Trophoblast cell (in vitro differentiated cells and primary cell): ENCODE measurements at regions not wholly inside any gene's neighbourhood (a gene's known extent, or its start where the extent isn't known, plus 50 kb on each side); places are given as distances from the start of the nearest gene placed in this dataset.

ENCODE experiments used
- DNase-seq, 2 donors: peaks; one replicate each; pipeline ENCODE4 v3.0.0-alpha.2; 2016
- H2AFZ ChIP-seq: 2 replicates; pipeline ENCODE4 v1.6.1; 2013; ENCODE audit warnings: low read length, moderate library complexity, mild to moderate bottlenecking; ENCODE audit not compliant: insufficient read depth, poor library complexity
- H2AK5ac ChIP-seq: 2 replicates; pipeline ENCODE4 v1.6.1; 2013; ENCODE audit warnings: mild to moderate bottlenecking, low read length
- H2BK120ac ChIP-seq: 2 replicates; pipeline ENCODE4 v1.6.1; 2013; ENCODE audit warnings: low read length, mild to moderate bottlenecking, moderate library complexity; ENCODE audit not compliant: insufficient read depth, poor library complexity
- H2BK12ac ChIP-seq: 2 replicates; pipeline ENCODE4 v1.6.1; 2013; ENCODE audit warnings: mild to moderate bottlenecking, low read length, moderate library complexity
- H2BK5ac ChIP-seq: 2 replicates; pipeline ENCODE4 v1.6.1; 2013; ENCODE audit warnings: low read length, low read depth, moderate library complexity, mild to moderate bottlenecking; ENCODE audit not compliant: poor library complexity
- H3K14ac ChIP-seq: 2 replicates; pipeline ENCODE4 v1.6.1; 2013; ENCODE audit warnings: mild to moderate bottlenecking, low read length
- H3K18ac ChIP-seq: 2 replicates; pipeline ENCODE4 v1.6.1; 2013; ENCODE audit warnings: mild to moderate bottlenecking, low read length
- H3K23ac ChIP-seq: 2 replicates; pipeline ENCODE4 v1.6.1; 2013; ENCODE audit warnings: low read length
- H3K27ac ChIP-seq: 2 replicates; pipeline ENCODE4 v1.5.1; 2013; ENCODE audit warnings: low read depth, mild to moderate bottlenecking, inconsistent platforms, low read length, moderate library complexity
- H3K27me3 ChIP-seq: 2 replicates; pipeline ENCODE4 v1.6.1; 2013; ENCODE audit warnings: inconsistent platforms, mild to moderate bottlenecking, low read length, moderate library complexity; ENCODE audit not compliant: insufficient read depth
- H3K36me3 ChIP-seq, 2 experiments: 1 replicate in 1 of 2; 2 replicates in 1 of 2; pipeline ENCODE4 v1.6.1; 2013; ENCODE audit warnings: low read length in 2 of 2, mild to moderate bottlenecking in 2 of 2, moderate library complexity in 1 of 2; ENCODE audit not compliant: insufficient read depth in 2 of 2, control insufficient read depth in 1 of 2
- H3K4ac ChIP-seq: 2 replicates; pipeline ENCODE4 v1.6.1; 2013; ENCODE audit warnings: low read depth, mild to moderate bottlenecking, low read length, moderate library complexity
- H3K4me1 ChIP-seq, 2 experiments: 1 replicate in 1 of 2; 2 replicates in 1 of 2; pipeline ENCODE4 v1.6.1; 2013; ENCODE audit warnings: low read length in 2 of 2, mild to moderate bottlenecking in 2 of 2, moderate library complexity in 1 of 2; ENCODE audit not compliant: insufficient read depth in 2 of 2, control insufficient read depth in 1 of 2
- H3K4me2 ChIP-seq: 2 replicates; pipeline ENCODE4 v1.6.1; 2013; ENCODE audit warnings: inconsistent platforms, mild to moderate bottlenecking, low read length, moderate library complexity
- H3K4me3 ChIP-seq: 2 replicates; pipeline ENCODE4 v1.5.1; 2013; ENCODE audit warnings: mild to moderate bottlenecking, low read depth, low read length, inconsistent platforms
- H3K79me1 ChIP-seq: one replicate; pipeline ENCODE4 v1.6.1; 2013; ENCODE audit warnings: low read length
- H3K79me2 ChIP-seq: 2 replicates; pipeline ENCODE4 v1.6.1; 2013; ENCODE audit warnings: low read length, mild to moderate bottlenecking; ENCODE audit not compliant: control insufficient read depth, insufficient read depth, poor library complexity
- H3K9ac ChIP-seq: 2 replicates; pipeline ENCODE4 v1.6.1; 2013; ENCODE audit warnings: mild to moderate bottlenecking, low read length
- H3K9me3 ChIP-seq: 2 replicates; pipeline ENCODE4 v1.6.1; 2013; ENCODE audit warnings: low read depth, mild to moderate bottlenecking, control low read depth, inconsistent platforms, low read length; ENCODE audit not compliant: insufficient read depth
- H4K12ac ChIP-seq: 2 replicates; pipeline ENCODE4 v1.6.1; 2013; ENCODE audit warnings: low read depth, mild to moderate bottlenecking, low read length, moderate library complexity
- H4K8ac ChIP-seq: 2 replicates; pipeline ENCODE4 v1.6.1; 2013; ENCODE audit warnings: low read depth, mild to moderate bottlenecking, low read length, moderate library complexity
- H4K91ac ChIP-seq: one replicate; pipeline ENCODE4 v1.6.1; 2013; ENCODE audit warnings: low read depth, mild to moderate bottlenecking, low read length, moderate library complexity
- WGBS: extraction: QIAGEN DNeasy Blood & Tissue Kit; methylation state at CpG from one replicate; pipeline ENCODE4 v1.1.7; 2013; ENCODE audit warnings: missing lambda C conversion rate; ENCODE audit not compliant: insufficient read length, insufficient coverage; ENCODE audit errors: extremely low coverage; 5-methylcytosine and 5-hydroxymethylcytosine counted together

DNA sequence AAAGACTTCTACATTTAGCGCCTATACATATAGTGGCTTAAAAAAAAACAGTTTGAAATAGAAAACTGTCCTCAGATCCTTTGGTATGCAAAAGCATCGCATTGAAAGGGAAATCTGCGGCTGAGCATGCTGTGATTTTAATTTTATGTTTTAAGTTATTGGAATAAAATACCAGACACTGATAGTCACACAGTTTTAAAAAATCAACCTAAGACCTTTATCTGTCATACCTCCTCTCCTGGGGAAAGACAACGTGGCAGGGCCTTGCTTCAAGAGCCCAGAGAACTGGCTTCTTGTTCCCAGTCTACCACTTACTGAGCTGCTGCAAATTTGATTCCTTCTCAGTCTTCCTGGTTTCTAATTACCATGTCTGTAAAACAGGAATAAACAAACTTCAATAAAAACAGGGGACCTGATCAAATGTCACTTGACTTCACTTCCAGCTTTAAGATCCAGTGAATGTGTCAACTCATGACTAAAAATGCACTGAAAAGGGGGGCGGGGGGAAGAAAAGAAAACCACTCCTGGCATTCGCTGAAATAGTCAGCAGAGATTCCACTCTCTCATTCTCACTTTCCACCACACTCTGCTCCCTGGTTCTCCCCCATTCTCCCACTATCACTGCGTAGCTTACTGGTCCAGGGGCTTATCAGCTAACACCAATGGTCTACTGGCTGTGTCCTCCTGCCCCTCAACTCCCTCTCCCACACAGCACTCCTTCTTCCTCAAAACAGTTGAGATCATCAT, 494.7 kb upstream of the MARCKS start:
- Histone ChIP-seq H2AFZ (no peak overlapping the region), H2BK5ac (peak overlapping the region; percentile 6), H2AK5ac (peak overlapping the region; percentile 28), H3K79me1 (peaks cover 20% of the 10 kb centered on the region), H3K4ac (no peak overlapping the region), H3K4me1 (peaks cover 12 to 17% of the 10 kb centered on the region in 2 experiments), H3K14ac (peak overlapping the region; percentile 62), H4K91ac (peak overlapping the region; percentile 64), H2BK12ac (peak overlapping the region; percentile 97), H3K18ac (peak overlapping the region; percentile 75), H2BK120ac (peak overlapping the region; percentile 35), H3K79me2 (no peaks in the 10 kb centered on the region), H3K9me3 (no peaks in the 10 kb centered on the region), H3K4me3 (no peak overlapping the region), H3K27ac (no peak overlapping the region), H4K8ac (no peak overlapping the region), H3K9ac (no peak overlapping the region), H4K12ac (no peak overlapping the region), H3K4me2 (no peak overlapping the region), H3K27me3 (no peaks in the 10 kb centered on the region), H3K23ac (no peak overlapping the region), H3K36me3 (no peaks in the 10 kb centered on the region)
- no peak for DNase-seq
- WGBS = no CpG with 5 or more reads among the region's 7 CpGs

DNA sequence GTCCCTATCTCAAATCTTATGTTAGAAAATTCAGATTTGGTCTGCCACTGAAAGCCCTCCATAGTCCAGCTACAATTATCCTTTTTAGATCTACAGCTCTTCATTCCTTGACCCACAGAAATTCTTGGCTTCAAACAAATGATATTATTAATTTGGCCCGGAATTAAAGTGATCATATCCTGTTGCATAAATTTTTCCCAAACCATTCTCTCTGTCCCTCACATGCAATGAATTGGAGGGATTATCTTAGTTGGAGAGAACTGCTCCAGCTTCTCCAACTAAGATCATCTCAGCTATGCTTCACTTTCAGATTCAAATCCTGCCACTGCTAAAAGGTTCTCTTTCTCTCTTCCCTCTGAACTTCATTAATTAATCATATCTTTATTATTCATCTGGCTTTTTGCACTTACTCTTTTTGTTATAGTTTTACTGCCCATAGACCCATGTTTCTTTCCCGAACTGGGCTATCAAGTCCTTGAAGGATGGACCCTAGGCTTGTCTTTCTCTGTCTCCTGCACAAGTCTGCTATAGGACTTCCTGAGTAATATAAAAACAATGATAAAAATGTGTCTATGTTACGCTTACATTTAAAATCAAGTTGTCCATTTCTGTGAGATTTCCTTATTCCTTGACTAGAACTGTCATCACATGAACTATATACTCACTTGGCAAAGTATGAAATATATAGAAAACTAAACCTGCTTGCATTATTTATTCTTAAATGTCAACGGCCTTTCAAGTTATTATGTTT, 493.9 kb upstream of the MARCKS start:
- H3K4me1 ChIP-seq = peaks cover 12 to 17% of the 10 kb centered on the region in 2 experiments
- peak overlapping the region; percentile 64 for H4K91ac ChIP-seq
- H3K23ac ChIP-seq = no peak overlapping the region
- no peak overlapping the region for H3K27ac ChIP-seq
- H3K79me1 ChIP-seq = peaks cover 20% of the 10 kb centered on the region
- no peak for DNase-seq
- H3K79me2 ChIP-seq = no peaks in the 10 kb centered on the region
- H2BK5ac ChIP-seq = peak overlapping the region; percentile 21
- H3K4me3 ChIP-seq = no peak overlapping the region
- no peaks in the 10 kb centered on the region for H3K27me3 ChIP-seq
- H2AK5ac ChIP-seq = peak overlapping the region; percentile 28
- peak overlapping the region; percentile 62 for H3K14ac ChIP-seq
- no peak overlapping the region for H4K12ac ChIP-seq
- peak overlapping the region; percentile 97 for H2BK12ac ChIP-seq
- H3K9ac ChIP-seq = no peak overlapping the region
- H2BK120ac ChIP-seq = peak overlapping the region; percentile 35
- no CpG with 5 or more reads among the region's 4 CpGs for WGBS
- no peak overlapping the region for H4K8ac ChIP-seq
- H2AFZ ChIP-seq = no peak overlapping the region
- H3K18ac ChIP-seq = peak overlapping the region; percentile 75
- no peak overlapping the region for H3K4ac ChIP-seq
- H3K9me3 ChIP-seq = no peaks in the 10 kb centered on the region
- H3K4me2 ChIP-seq = no peak overlapping the region
- no peaks in the 10 kb centered on the region for H3K36me3 ChIP-seq

DNA sequence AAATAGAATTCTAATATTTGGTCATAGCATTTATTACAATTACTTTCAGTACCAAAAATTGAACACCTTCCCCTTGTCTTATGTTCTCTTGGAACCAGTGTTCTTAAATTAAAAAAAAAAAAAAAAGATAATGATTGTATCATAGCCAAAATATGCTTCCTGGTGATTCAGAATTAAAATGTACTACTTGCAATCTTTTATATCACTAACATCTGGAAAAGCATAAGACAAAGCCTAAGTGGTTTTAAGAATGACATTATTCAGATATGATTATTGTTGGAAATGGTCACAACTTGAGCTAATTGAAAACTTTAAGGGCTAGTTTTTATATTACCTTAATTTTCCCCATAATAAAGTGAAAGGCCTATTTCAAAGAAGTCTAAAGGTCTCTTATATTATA, 493.3 kb upstream of the MARCKS start:
- Histone ChIP-seq H4K8ac (no peak overlapping the region), H2AFZ (no peak overlapping the region), H3K4me2 (no peak overlapping the region), H4K91ac (no peak overlapping the region), H2AK5ac (no peak overlapping the region), H3K79me2 (no peaks in the 10 kb centered on the region), H3K27me3 (no peaks in the 10 kb centered on the region), H3K18ac (no peak overlapping the region), H2BK120ac (no peak overlapping the region), H3K79me1 (peaks cover 20% of the 10 kb centered on the region), H3K4me1 (peaks cover 12 to 17% of the 10 kb centered on the region in 2 experiments), H4K12ac (no peak overlapping the region), H3K14ac (no peak overlapping the region), H3K9me3 (no peaks in the 10 kb centered on the region), H2BK5ac (no peak overlapping the region), H3K4me3 (no peak overlapping the region), H3K23ac (no peak overlapping the region), H3K9ac (no peak overlapping the region), H3K27ac (no peak overlapping the region), H3K4ac (no peak overlapping the region), H3K36me3 (no peaks in the 10 kb centered on the region), H2BK12ac (no peak overlapping the region)
- DNase-seq = no peak

DNA sequence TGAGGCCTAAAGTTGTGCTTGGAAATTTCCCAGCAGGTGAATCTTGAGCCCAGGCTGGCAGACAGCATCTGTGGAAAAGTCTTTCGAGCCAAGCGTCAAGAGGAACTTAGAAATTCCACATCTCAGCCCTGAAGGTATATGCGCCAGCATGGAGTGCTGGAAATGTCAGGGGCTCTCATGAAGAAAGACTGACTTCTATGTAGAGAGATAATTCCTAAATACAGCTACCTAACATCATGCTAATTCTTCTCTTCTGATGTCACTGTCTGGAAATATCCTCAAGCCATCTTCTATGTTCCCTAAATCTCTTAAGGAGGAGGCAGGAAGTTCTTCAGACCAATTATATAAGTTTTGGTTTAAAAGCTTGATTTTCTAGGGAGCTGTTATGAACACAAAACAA, 492.4 kb upstream of the MARCKS start:
- Histone ChIP-seq H3K4me3 (no peak overlapping the region), H3K23ac (no peak overlapping the region), H2AFZ (no peak overlapping the region), H3K9me3 (no peaks in the 10 kb centered on the region), H4K12ac (no peak overlapping the region), H4K8ac (no peak overlapping the region), H3K18ac (no peak overlapping the region), H3K27ac (peak overlapping the region; percentile 96), H3K79me2 (no peaks in the 10 kb centered on the region), H3K9ac (no peak overlapping the region), H3K27me3 (no peaks in the 10 kb centered on the region), H3K36me3 (no peaks in the 10 kb centered on the region), H3K79me1 (peaks cover 18% of the 10 kb centered on the region), H2BK120ac (peak overlapping the region; percentile 66), H3K4me2 (no peak overlapping the region), H3K4ac (no peak overlapping the region), H2AK5ac (no peak overlapping the region), H4K91ac (peak overlapping the region; percentile 81), H2BK5ac (peak overlapping the region; percentile 79), H2BK12ac (no peak overlapping the region), H3K4me1 (peaks cover 12% of the 10 kb centered on the region in 2 experiments), H3K14ac (peak overlapping the region; percentile 61)
- DNase-seq = peak; percentile 82 to 92
- WGBS = no CpG with 5 or more reads among the region's 3 CpGs
